Heart left ventricle (tissue), 13 donors: ENCODE measurements at regions not wholly inside any gene's neighbourhood (a gene's known extent, or its start where the extent isn't known, plus 50 kb on each side); places are given as distances from the start of the nearest gene placed in this dataset.
"Not testable (repeated sequence)": the region's sequence is repeated elsewhere in the genome, so short reads cannot be mapped to it uniquely, and the experiment has no call there.

Source experiments
- POLR2A ChIP-seq, 2 donors: fragments of 450-650 bp; IDR thresholded peaks; one replicate each; pipeline ENCODE4 v1.6.1; 2017; ENCODE audit warnings: antibody characterized with exemption in 2 of 2, mild to moderate bottlenecking in 2 of 2, moderate library complexity in 2 of 2
- TF ChIP-seq, protein P1 (sequence below), 12 donors: fragments of 200-600 bp; sonication (generic) in 4 of 12; IDR thresholded peaks; one replicate each; pipeline versions ENCODE4 v1.5.0 to v1.8.0; 2018 to 2022; ENCODE audit warnings: antibody characterized with exemption in 12 of 12, mild to moderate bottlenecking in 5 of 12
- donor health status: ischemic (EF 13 %, LVEDD 7.1; RV severe dilation, severe dysfunction).
- donor health status: DM: no; HTN: yes; CAD: no.
- donor health status: DM: no; HTN: no; CAD: no.
- donor health status: ischemic (EF 25% LVEDD 6.9; RV normal size, moderate dysfunction).
- donor health status: ischemic (EF 25% LVEDD 5.7; RV mildly dilated, moderate dysfunction).
- donor health status: ischemic (EF 35%, LVEDD 5.7; RV mildly dilated, moderate dysfunction).
- donor health status: nonischemic (EF 11% LVEDD 7.7; RV severe dilation, severe dysfunction).
- donor health status: DM: yes; HTN: yes; CAD: no.
- donor health status: PGD.
- donor health status: ischemic (EF 29% LVEDD 5.4; RV normal size, mild dysfunction).
- donor health status: nonischemic (EF 23%, LVEDD 6.1; RV moderate dilation, normal function).

DNA sequence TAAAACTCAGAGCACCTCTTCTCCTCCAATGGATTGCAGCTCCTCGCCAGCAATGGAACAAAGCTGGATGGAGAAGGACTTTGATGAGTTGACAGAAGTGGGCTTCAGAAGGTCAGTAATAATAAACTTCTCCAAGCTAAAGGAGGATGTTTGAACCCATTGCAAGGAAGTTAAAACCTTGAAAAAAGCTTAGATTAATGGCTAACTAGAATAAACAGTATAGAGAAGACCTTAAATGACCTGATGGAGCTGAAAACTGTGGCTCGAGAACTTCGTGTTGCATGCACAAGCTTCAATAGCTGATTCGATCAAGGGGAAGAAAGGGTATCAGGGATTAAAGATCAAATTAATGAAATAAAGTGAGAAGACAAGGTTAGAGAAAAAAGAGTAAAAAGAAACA, 112.3 kb upstream of the PIK3R1 start:
- TF ChIP-seq, protein P1, sequence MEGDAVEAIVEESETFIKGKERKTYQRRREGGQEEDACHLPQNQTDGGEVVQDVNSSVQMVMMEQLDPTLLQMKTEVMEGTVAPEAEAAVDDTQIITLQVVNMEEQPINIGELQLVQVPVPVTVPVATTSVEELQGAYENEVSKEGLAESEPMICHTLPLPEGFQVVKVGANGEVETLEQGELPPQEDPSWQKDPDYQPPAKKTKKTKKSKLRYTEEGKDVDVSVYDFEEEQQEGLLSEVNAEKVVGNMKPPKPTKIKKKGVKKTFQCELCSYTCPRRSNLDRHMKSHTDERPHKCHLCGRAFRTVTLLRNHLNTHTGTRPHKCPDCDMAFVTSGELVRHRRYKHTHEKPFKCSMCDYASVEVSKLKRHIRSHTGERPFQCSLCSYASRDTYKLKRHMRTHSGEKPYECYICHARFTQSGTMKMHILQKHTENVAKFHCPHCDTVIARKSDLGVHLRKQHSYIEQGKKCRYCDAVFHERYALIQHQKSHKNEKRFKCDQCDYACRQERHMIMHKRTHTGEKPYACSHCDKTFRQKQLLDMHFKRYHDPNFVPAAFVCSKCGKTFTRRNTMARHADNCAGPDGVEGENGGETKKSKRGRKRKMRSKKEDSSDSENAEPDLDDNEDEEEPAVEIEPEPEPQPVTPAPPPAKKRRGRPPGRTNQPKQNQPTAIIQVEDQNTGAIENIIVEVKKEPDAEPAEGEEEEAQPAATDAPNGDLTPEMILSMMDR (IDR thresholded peaks at IDR 0.05): not testable (repeated sequence)
- TF ChIP-seq POLR2A (IDR thresholded peaks at IDR 0.05): not testable (repeated sequence)
